B cell (primary cell): ENCODE measurements at regions not wholly inside any gene's neighbourhood (a gene's known extent, or its start where the extent isn't known, plus 50 kb on each side); places are given as distances from the start of the nearest gene placed in this dataset.

ENCODE experiments used
- ATAC-seq: fragments of 200-7000 bp; cut with Tn5 transposase; one replicate; pipeline ENCODE4 v1.10.0; 2021; ENCODE audit warnings: low read depth, mild to moderate bottlenecking, moderate number of reproducible peaks, moderate library complexity
- CTCF ChIA-PET: fragments of 350-600 bp; sonication (Branson Sonifier 250); formaldehyde crosslinking; loops from one replicate; lab custom pipeline; 2021; ENCODE audit warnings: antibody characterized with exemption, inconsistent platforms; lab: Charles Lee
- POLR2A ChIA-PET: fragments of 350-600 bp; sonication (Branson Sonifier 250); formaldehyde crosslinking; loops from one replicate; lab custom pipeline; 2021; ENCODE audit warnings: antibody characterized with exemption; lab: Charles Lee
- DNase-seq: peaks from one replicate; pipeline ENCODE4 v3.0.0; 2013
- H2AFZ ChIP-seq: 2 replicates; pipeline ENCODE4 v1.6.1; 2012; ENCODE audit warnings: mild to moderate bottlenecking, low read depth, low read length; ENCODE audit not compliant: insufficient read depth, poor library complexity, severe bottlenecking
- H3K27ac ChIP-seq, 2 donors: 1 replicate in 1 of 2; 2 replicates in 1 of 2; pipeline ENCODE4 v1.5.1; 2012 to 2013; ENCODE audit warnings: low read length in 2 of 2, mild to moderate bottlenecking in 2 of 2, moderate library complexity in 1 of 2
- H3K27me3 ChIP-seq, 4 experiments: fragments of 200-600 bp in 1 of 4; sonication (generic) in 1 of 4; replicated peaks in 1 of 4; 1 replicate in 2 of 4; 2 replicates in 2 of 4; pipeline versions ENCODE4 v1.6.1 to v1.7.0; 2013 to 2016; ENCODE audit warnings: low read length in 3 of 4, mild to moderate bottlenecking in 2 of 4, mixed read lengths in 1 of 4, moderate library complexity in 1 of 4; ENCODE audit not compliant: insufficient read depth in 4 of 4, control insufficient read depth in 3 of 4; ENCODE audit errors: control extremely low read depth in 1 of 4
- H3K36me3 ChIP-seq, 2 experiments: replicated peaks in 1 of 2; 1 replicate in 1 of 2; 2 replicates in 1 of 2; pipeline versions ENCODE4 v1.6.1 to v1.7.1; 2013; ENCODE audit warnings: low read length in 1 of 2; ENCODE audit not compliant: insufficient read depth in 2 of 2, control insufficient read depth in 1 of 2; ENCODE audit errors: control extremely low read depth in 1 of 2, extremely low read depth in 1 of 2
- H3K4me1 ChIP-seq, 2 donors: fragments of 200-600 bp in 1 of 2; sonication (generic) in 1 of 2; 1 replicate in 1 of 2; 2 replicates in 1 of 2; pipeline versions ENCODE4 v1.5.1 to v1.6.1; 2013 to 2017; ENCODE audit warnings: low read length in 2 of 2; ENCODE audit not compliant: control insufficient read depth in 2 of 2, insufficient read depth in 2 of 2
- H3K4me2 ChIP-seq: replicated peaks from 2 replicates; pipeline ENCODE3; 2012; ENCODE audit warnings: mild to moderate bottlenecking, low read depth, low read length; ENCODE audit not compliant: poor library complexity, severe bottlenecking
- H3K4me3 ChIP-seq, 5 experiments: fragments of 200-600 bp in 1 of 5; sonication (generic) in 1 of 5; 1 replicate in 3 of 5; 2 replicates in 2 of 5; pipeline versions ENCODE4 v1.5.1 to v1.7.0; 2011 to 2016; ENCODE audit warnings: low read length in 4 of 5, mild to moderate bottlenecking in 4 of 5, low read depth in 2 of 5, control low read depth in 1 of 5, moderate library complexity in 1 of 5; ENCODE audit not compliant: insufficient read depth in 1 of 5; ENCODE audit errors: control extremely low read depth in 1 of 5, extremely low read depth in 1 of 5
- H3K79me2 ChIP-seq: fragments of 200-600 bp; sonication (generic); one replicate; pipeline ENCODE4 v1.6.0; 2016; ENCODE audit warnings: low read length; ENCODE audit not compliant: control insufficient read depth, insufficient read depth
- H3K9ac ChIP-seq: fragments of 200-600 bp; sonication (generic); 2 replicates; pipeline ENCODE4 v1.6.1; 2017; ENCODE audit warnings: mild to moderate bottlenecking, low read length, moderate library complexity
- H3K9me3 ChIP-seq, 3 donors: one replicate each; pipeline versions ENCODE4 v1.6.1 to v1.7.1; 2013; ENCODE audit warnings: low read length in 2 of 3; ENCODE audit not compliant: control insufficient read depth in 2 of 3, insufficient read depth in 1 of 3; ENCODE audit errors: control extremely low read depth in 1 of 3
- H4K20me1 ChIP-seq: 2 replicates; pipeline ENCODE4 v1.6.0; 2012; ENCODE audit warnings: mild to moderate bottlenecking, low read length; ENCODE audit not compliant: insufficient read depth, control insufficient read depth, poor library complexity, severe bottlenecking
- H3K27ac Mint-ChIP-seq: one replicate; pipeline ENCODE4 v1.8.0; 2021; ENCODE audit warnings: mixed read lengths
- H3K27me3 Mint-ChIP-seq: one replicate; pipeline ENCODE4 v1.8.0; 2021; ENCODE audit warnings: mixed read lengths
- H3K4me1 Mint-ChIP-seq: one replicate; pipeline ENCODE4 v1.8.0; 2021; ENCODE audit warnings: mixed read lengths
- H3K4me3 Mint-ChIP-seq: one replicate; pipeline ENCODE4 v1.8.0; 2021; ENCODE audit warnings: mixed read lengths
- H3K9me3 Mint-ChIP-seq: one replicate; pipeline ENCODE4 v1.8.0; 2022; ENCODE audit warnings: mixed read lengths; ENCODE audit not compliant: insufficient read depth
- EZH2 ChIP-seq: IDR thresholded peaks from 2 replicates; pipeline ENCODE4 v1.6.1; 2012; ENCODE audit warnings: borderline replicate concordance, low read depth, mild to moderate bottlenecking, moderate library complexity, low read length; ENCODE audit not compliant: insufficient read depth, poor library complexity, severe bottlenecking
- WGBS: methylation state at CpG from one replicate; pipeline ENCODE4 v1.1.5; 2013; ENCODE audit warnings: missing lambda C conversion rate; ENCODE audit not compliant: insufficient coverage; 5-methylcytosine and 5-hydroxymethylcytosine counted together
- intact Hi-C: fragments of 100-400 bp; cut with micrococcal nuclease; formaldehyde crosslinking; loops from one replicate; pipeline ENCODE4 v1.10.0; 2022
- TF ChIP-seq, protein P1 (sequence below): fragments of 200-600 bp; IDR thresholded peaks from one replicate; pipeline ENCODE4 v1.8.0; 2022; ENCODE audit warnings: antibody characterized with exemption, mild to moderate bottlenecking

DNA sequence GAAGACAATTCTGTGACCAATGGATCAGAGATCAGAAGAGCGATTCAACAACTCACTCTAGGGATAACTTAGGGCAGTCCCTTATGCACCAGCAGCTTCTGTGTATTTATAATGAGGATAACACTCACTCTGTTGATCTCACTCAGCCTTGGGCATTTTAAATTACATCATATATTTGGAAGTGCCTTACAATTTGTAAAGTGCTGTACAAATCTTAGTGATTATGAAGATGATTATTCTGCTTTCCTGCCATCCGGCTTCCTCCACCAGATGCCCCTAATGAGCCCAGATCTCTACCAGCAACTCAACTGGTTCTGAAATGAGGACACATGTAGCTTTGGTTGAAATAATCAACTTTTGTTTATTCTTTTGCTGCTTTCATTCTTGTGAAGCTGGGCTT, 105.3 kb downstream of the PCSK1 start:
- ATAC-seq: no peak
- H2AFZ ChIP-seq: no peak overlapping the region
- no peak overlapping the region for H3K9ac ChIP-seq
- Mint-ChIP-seq H3K4me1 (no peaks in the 10 kb centered on the region), H3K4me3 (no peak overlapping the region), H3K27me3 (peaks cover 27% of the 10 kb centered on the region), H3K27ac (no peak overlapping the region), H3K9me3 (no peaks in the 10 kb centered on the region)
- ChIA-PET POLR2A (interaction anchor here (0.7 kb wide), 1 partner anchor 13 kb away, joined by 3 read pairs; no protein-coding TSS in a partner anchor), CTCF (interaction anchor here (0.6 to 1.2 kb wide), 2 partner anchors 9 to 456 kb away, joined by 4 to 8 read pairs; no protein-coding TSS in a partner anchor)
- no peak for DNase-seq
- no CpG with 5 or more reads among the region's 2 CpGs for WGBS
- H3K79me2 ChIP-seq: no peaks in the 10 kb centered on the region
- H4K20me1 ChIP-seq: no peaks in the 10 kb centered on the region
- peaks cover 0 to 5% (median 0%) of the 10 kb centered on the region in 4 experiments for H3K27me3 ChIP-seq
- H3K4me1 ChIP-seq: no peaks in the 10 kb centered on the region
- intact Hi-C loops: no loop called here
- H3K4me2 ChIP-seq: no peak overlapping the region
- H3K36me3 ChIP-seq: no peaks in the 10 kb centered on the region
- H3K9me3 ChIP-seq: no peaks in the 10 kb centered on the region
- no peak overlapping the region for H3K4me3 ChIP-seq
- no peak overlapping the region for H3K27ac ChIP-seq
- TF ChIP-seq, protein P1, sequence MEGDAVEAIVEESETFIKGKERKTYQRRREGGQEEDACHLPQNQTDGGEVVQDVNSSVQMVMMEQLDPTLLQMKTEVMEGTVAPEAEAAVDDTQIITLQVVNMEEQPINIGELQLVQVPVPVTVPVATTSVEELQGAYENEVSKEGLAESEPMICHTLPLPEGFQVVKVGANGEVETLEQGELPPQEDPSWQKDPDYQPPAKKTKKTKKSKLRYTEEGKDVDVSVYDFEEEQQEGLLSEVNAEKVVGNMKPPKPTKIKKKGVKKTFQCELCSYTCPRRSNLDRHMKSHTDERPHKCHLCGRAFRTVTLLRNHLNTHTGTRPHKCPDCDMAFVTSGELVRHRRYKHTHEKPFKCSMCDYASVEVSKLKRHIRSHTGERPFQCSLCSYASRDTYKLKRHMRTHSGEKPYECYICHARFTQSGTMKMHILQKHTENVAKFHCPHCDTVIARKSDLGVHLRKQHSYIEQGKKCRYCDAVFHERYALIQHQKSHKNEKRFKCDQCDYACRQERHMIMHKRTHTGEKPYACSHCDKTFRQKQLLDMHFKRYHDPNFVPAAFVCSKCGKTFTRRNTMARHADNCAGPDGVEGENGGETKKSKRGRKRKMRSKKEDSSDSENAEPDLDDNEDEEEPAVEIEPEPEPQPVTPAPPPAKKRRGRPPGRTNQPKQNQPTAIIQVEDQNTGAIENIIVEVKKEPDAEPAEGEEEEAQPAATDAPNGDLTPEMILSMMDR: no peak
- TF ChIP-seq EZH2: no peak

DNA sequence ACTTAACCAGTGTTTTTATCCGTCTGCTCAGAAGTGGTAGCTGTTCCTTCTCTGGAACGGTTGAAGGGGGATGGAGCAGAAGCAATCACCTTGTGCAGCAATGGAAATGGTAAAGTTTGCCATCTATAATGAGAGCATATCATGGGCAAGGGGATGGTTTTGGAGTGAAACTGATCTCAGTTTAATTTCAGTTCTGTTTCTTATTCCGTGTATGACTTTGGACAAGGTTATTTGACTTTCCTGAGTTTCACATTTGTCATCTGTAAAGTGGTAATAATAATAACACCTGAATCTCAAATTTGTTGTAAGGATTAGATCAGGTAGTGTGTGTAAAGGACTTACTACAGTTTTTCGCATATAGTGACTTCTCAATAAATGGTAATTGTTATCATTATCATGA, 106.1 kb downstream of the PCSK1 start:
- H2AFZ ChIP-seq: no peak overlapping the region
- CTCF ChIA-PET: no interaction called here
- Mint-ChIP-seq H3K27ac (no peak overlapping the region), H3K4me3 (no peak overlapping the region), H3K27me3 (peaks cover 24% of the 10 kb centered on the region), H3K4me1 (no peaks in the 10 kb centered on the region), H3K9me3 (no peaks in the 10 kb centered on the region)
- H4K20me1 ChIP-seq: no peaks in the 10 kb centered on the region
- no peaks in the 10 kb centered on the region for H3K9me3 ChIP-seq
- no peak overlapping the region for H3K9ac ChIP-seq
- intact Hi-C loops: no loop called here
- POLR2A ChIA-PET: no interaction called here
- no peak overlapping the region for H3K4me3 ChIP-seq
- no peaks in the 10 kb centered on the region for H3K36me3 ChIP-seq
- no peak for TF ChIP-seq EZH2
- TF ChIP-seq, protein P1: no peak
- no peak overlapping the region for H3K27ac ChIP-seq
- 73% methylated on average over 2 of the region's 4 CpGs for WGBS
- H3K4me2 ChIP-seq: no peak overlapping the region
- no peak for DNase-seq
- ATAC-seq: no peak
- no peaks in the 10 kb centered on the region for H3K4me1 ChIP-seq
- peaks cover 0 to 5% (median 0%) of the 10 kb centered on the region in 4 experiments for H3K27me3 ChIP-seq
- H3K79me2 ChIP-seq: no peaks in the 10 kb centered on the region
